ENCODE measurements at regions not wholly inside any gene's neighbourhood (a gene's known extent, or its start where the extent isn't known, plus 50 kb on each side); places are given as distances from the start of the nearest gene placed in this dataset.

- WGBS, 2 donors, result 89 to 93% methylated on average over 8 of the region's 8 CpGs
- ATAC-seq (ENCODE audit: insufficient read depth, low FRiP score), result no peak
- TF ChIP-seq, protein P1, sequence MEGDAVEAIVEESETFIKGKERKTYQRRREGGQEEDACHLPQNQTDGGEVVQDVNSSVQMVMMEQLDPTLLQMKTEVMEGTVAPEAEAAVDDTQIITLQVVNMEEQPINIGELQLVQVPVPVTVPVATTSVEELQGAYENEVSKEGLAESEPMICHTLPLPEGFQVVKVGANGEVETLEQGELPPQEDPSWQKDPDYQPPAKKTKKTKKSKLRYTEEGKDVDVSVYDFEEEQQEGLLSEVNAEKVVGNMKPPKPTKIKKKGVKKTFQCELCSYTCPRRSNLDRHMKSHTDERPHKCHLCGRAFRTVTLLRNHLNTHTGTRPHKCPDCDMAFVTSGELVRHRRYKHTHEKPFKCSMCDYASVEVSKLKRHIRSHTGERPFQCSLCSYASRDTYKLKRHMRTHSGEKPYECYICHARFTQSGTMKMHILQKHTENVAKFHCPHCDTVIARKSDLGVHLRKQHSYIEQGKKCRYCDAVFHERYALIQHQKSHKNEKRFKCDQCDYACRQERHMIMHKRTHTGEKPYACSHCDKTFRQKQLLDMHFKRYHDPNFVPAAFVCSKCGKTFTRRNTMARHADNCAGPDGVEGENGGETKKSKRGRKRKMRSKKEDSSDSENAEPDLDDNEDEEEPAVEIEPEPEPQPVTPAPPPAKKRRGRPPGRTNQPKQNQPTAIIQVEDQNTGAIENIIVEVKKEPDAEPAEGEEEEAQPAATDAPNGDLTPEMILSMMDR (IDR thresholded peaks at IDR 0.05; ENCODE audit: control extremely low read depth, extremely low read depth), result no peak
- Histone ChIP-seq H3K4me1 (ENCODE audit: control insufficient read depth in 5 of 5, insufficient read depth in 5 of 5, low read length in 5 of 5) (no peaks in the 10 kb centered on the region), H3K9ac (ENCODE audit: insufficient read depth in 1 of 2, low read length in 2 of 2) (no peak overlapping the region), H3K27me3 (ENCODE audit: control insufficient read depth in 3 of 3, insufficient read depth in 3 of 3, low read length in 2 of 3) (no peaks in the 10 kb centered on the region), H3K27ac (ENCODE audit: low read depth in 1 of 2, low read length in 1 of 2) (no peak overlapping the region), H3K36me3 (ENCODE audit: control insufficient read depth in 4 of 4, insufficient read depth in 4 of 4, low read length in 4 of 4) (no peaks in the 10 kb centered on the region), H3K4me3 (no peak overlapping the region), H3K9me3 (ENCODE audit: control insufficient read depth in 4 of 4, insufficient read depth in 3 of 4, low read length in 3 of 4) (peaks cover 0 to 2% (median 0%) of the 10 kb centered on the region in 4 donors)
- DNase-seq, result no peak
Observed at GRCh38 chr2:122210898-122211856, 455.7 kb downstream of the TSN start.

DNA sequence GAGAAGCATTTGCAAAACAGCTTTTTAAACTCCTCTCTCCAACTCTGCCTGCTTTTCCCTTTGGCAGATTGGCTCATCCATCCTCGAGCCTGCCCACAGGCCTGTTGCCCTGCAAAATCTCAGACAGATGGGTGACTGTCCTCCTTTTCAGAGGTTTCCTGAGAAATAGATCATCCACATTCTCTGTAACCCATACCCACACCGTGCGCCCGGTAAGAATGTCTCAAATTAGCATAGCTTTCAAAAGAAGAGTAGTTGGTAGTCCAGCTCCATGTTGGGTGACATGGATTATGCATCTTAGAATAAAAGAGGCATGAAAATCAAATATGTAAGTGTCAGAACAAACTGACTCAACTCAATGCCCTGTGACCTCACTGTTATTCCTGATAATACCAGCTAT lies 457.9 kb downstream of the TSN start:
- Histone ChIP-seq H3K36me3 (ENCODE audit: control insufficient read depth in 4 of 4, insufficient read depth in 4 of 4, low read length in 4 of 4) (no peaks in the 10 kb centered on the region), H3K9ac (ENCODE audit: insufficient read depth in 1 of 2, low read length in 2 of 2) (no peak overlapping the region), H3K27ac (ENCODE audit: low read depth in 1 of 2, low read length in 1 of 2) (no peak overlapping the region), H3K4me3 (no peak overlapping the region), H3K4me1 (ENCODE audit: control insufficient read depth in 5 of 5, insufficient read depth in 5 of 5, low read length in 5 of 5) (no peaks in the 10 kb centered on the region), H3K9me3 (ENCODE audit: control insufficient read depth in 4 of 4, insufficient read depth in 3 of 4, low read length in 3 of 4) (peaks cover 0 to 2% (median 0%) of the 10 kb centered on the region in 4 donors), H3K27me3 (ENCODE audit: control insufficient read depth in 3 of 3, insufficient read depth in 3 of 3, low read length in 2 of 3) (no peaks in the 10 kb centered on the region)
- DNase-seq (no peak), ATAC-seq (ENCODE audit: insufficient read depth, low FRiP score) (no peak)
- WGBS, 2 donors, result 86 to 94% methylated on average over 4 of the region's 4 CpGs
- TF ChIP-seq, protein P1 (IDR thresholded peaks at IDR 0.05; ENCODE audit: control extremely low read depth, extremely low read depth), result no peak

DNA sequence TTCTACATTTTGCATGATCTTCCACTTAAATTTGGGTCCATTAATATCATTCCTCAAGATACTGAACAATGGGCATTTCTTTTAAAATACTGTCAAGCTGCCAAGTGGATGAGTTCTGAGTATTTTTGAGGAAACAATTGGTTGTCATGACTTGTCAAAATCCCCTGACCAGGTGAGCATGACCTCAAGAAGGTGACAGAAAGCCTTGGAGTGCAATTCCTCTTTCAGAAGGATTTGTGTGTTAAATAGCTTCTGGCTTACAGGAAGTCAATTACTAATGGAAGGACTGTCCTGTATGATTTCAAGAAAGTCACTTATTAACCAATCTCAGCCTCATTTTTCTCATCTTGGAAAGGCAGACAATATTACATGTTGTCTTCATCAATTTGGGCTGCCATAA lies 460.6 kb downstream of the TSN start:
- Histone ChIP-seq H3K4me3 (no peak overlapping the region), H3K27me3 (ENCODE audit: control insufficient read depth in 3 of 3, insufficient read depth in 3 of 3, low read length in 2 of 3) (no peaks in the 10 kb centered on the region), H3K9me3 (ENCODE audit: control insufficient read depth in 4 of 4, insufficient read depth in 3 of 4, low read length in 3 of 4) (peaks cover 0 to 2% (median 0%) of the 10 kb centered on the region in 4 donors), H3K36me3 (ENCODE audit: control insufficient read depth in 4 of 4, insufficient read depth in 4 of 4, low read length in 4 of 4) (no peaks in the 10 kb centered on the region), H3K9ac (ENCODE audit: insufficient read depth in 1 of 2, low read length in 2 of 2) (no peak overlapping the region), H3K27ac (ENCODE audit: low read depth in 1 of 2, low read length in 1 of 2) (no peak overlapping the region), H3K4me1 (ENCODE audit: control insufficient read depth in 5 of 5, insufficient read depth in 5 of 5, low read length in 5 of 5) (no peaks in the 10 kb centered on the region)
- DNase-seq (no peak), ATAC-seq (ENCODE audit: insufficient read depth, low FRiP score) (no peak)
- TF ChIP-seq, protein P1 (IDR thresholded peaks at IDR 0.05; ENCODE audit: control extremely low read depth, extremely low read depth), result no peak
